HG02885 (cell line): ENCODE measurements at regions not wholly inside any gene's neighbourhood (a gene's known extent, or its start where the extent isn't known, plus 50 kb on each side); places are given as distances from the start of the nearest gene placed in this dataset.

Experiments used
- ATAC-seq: cut with Tn5 transposase; IDR thresholded peaks from one replicate; pipeline ENCODE4 v1.9.1; 2021; ENCODE audit warnings: mild to moderate bottlenecking; ENCODE audit not compliant: unreplicated experiment, poor library complexity

- ATAC-seq = no peak
These were observed 166.6 kb downstream of the SPRY1 start for GRCh38 chr4:123562994-123563750.

DNA sequence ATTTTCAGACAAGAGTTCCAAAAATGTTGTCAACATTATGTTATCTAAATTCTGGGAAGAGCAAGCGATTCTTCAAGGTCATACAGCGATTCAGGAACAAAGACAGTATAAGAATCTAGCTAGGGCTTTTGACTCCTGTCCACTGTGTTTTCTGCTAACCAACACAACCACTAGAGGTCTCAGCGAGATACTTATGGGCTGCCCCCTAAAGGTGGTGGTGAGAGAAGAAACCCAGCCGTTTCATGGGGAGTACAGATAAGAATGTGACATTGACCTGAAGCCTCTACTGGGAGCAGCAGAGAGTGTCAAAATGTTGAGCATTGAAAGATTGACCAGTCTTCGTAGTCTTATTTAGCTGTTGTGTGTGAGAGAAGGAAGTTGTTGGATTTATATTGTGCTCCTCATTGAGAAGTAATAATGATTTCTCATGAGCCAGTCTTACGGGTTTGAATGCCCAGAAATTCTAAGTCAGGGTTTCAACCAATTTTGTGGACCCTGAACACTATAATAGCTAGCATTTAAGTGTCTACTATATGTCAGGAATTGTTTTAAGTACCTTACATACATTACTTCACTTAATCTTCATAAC is 168.3 kb downstream of the SPRY1 start:
- peak; percentile 100 for ATAC-seq

DNA sequence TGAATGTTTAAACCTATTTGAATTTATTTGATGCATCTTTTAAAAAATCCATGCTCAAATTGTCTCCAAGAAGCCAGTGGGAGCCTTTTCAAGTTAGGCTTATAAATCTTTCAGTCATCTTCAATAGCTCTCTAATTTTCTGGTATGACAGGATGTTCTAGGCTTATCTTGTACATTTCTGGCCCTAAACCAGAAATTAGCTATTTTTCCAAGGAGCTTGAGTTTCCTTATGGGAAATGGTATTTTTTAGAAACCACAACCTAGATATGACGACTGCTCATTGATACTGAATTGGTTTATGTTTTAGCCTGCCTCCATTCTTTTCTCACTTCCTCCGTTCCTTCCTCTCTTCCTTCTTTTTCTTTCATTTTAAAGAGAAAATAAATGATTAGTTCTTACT is 172.3 kb downstream of the SPRY1 start:
- ATAC-seq = no peak

- no peak for ATAC-seq
These were observed 172.9 kb downstream of the SPRY1 start for GRCh38 chr4:123569541-123569940.

GRCh38 chr4:123573866-123574508 is 177.4 kb downstream of the SPRY1 start:
- ATAC-seq = no peak

DNA sequence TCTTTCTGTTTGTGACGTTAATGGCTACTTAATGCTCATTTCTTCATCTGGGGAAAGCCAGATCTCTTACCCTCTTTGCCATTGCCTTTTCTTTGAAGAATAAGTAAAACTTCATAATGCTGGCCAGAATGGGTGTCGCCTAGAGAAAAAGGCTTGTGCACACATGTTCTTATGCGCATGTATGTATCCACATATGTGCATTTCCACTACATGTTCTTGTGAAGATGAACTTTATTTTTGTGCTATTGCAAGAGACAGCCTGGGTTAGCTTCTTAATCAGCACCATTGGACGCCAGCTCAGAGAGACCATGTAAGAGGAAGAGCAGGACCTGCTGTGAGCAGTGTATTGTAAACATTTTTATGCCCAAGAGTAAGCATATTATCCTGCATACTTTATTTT is 178.7 kb downstream of the SPRY1 start:
- no peak for ATAC-seq

- ATAC-seq = no peak
These were observed 180.8 kb downstream of the SPRY1 start for GRCh38 chr4:123577225-123577906.

- ATAC-seq = no peak
These were observed 181.9 kb downstream of the SPRY1 start for GRCh38 chr4:123578276-123579029.

DNA sequence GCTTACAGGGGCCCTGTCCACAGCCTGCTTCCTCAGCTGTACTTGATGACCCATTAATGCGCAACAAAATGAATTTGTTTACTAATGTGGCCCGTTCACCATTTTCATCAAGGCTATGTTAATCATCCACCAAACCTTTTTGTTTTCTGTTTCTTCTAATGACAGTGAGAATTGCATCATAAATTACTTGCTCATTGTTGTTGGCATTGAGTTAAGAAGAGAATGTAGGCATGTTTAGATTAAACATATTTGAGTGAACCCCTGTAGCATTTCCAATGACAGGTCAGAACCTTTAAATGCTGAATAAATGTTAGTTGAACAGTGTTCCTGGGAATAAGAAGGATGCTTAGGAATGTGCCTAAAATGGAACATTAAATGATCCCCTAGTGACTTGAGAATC is 183.4 kb downstream of the SPRY1 start:
- ATAC-seq = no peak

DNA sequence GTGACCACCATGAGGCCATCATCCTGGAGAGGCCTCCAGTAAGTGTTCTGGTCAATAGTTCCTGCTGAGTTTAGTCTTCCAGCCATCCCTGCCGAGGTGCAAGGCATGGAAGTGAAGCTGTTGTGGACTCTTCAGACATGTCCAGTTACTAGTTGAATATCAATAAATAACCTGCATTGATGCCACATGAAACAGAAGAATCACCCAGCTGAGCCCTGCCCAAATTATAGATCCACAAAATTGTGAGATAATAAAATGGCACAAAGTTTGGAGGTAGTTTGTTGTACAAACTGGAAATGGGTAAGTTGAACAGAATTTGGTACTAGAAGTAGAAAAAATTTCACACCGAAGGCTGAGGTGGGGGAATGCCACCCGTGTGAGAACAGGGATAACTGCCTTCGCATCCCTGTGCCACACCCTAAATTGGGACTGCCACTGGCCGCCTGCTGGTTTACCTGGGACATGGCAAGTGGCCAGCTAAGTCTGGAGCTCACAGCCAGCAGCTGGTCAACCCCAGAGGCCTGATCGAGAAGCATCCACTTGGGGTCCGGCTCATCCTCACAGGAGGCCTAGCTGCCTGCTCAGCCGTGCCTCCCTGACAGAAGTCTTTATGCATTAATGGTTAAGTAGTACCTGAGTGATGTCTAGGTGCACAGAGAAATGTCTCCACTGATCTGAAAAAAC is 184.5 kb downstream of the SPRY1 start:
- ATAC-seq = no peak

DNA sequence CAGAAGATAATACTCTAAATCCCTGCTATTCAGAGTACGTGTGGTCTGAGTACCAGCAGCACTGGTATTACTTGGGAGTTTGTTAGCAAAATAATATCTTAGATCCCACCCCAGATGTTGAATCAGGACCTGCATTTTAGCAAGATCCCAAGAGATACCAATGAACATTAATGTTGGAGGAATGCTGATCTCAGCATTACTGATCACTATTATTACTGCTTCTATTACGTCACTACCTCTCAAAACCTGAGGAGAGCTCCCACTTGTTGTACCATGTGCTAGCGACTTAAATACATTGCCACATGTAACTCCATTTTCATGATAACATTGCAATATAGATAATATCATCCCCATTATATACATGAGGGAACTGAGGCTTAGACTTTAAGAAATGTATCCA is 185.2 kb downstream of the SPRY1 start:
- no peak for ATAC-seq

DNA sequence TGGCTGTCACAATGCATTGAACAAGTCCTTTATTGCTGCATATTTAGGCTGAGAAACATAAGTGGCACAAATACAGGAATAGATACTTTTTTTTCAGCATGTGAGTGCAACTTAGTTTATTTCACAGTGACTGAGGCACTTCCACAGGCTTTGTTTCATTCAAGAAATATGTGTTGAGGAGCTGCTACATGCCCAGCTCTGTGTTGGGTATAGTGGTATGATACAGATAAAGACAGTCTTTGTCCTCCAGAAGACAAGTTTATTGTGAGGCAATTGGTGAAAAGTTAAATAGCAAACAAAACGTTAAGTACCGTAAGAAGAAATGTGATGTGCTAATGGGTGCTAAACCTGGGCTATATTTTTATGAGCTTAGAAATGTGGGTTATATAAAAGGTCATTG is 186.4 kb downstream of the SPRY1 start:
- ATAC-seq = no peak

DNA sequence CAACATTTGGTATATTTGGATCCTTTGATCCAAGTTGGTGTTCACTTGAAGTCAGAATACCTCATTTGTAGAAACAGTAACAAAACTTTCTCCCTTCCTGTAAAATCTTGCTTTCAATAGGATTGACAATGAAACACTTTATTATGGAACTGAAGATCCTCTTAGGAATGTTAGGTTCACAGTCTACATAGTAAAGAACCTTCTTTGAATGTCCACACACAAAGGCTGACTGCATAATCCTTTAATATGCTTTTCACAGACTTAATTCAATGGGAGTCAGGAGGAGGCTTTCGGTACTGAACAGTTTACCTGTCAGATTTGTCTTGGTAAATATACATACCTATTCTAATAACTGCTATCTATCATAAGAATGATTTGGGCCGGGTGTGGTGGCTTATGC is 188.5 kb downstream of the SPRY1 start:
- no peak for ATAC-seq

- ATAC-seq = no peak
These were observed 191.4 kb downstream of the SPRY1 start for GRCh38 chr4:123587983-123588494.

DNA sequence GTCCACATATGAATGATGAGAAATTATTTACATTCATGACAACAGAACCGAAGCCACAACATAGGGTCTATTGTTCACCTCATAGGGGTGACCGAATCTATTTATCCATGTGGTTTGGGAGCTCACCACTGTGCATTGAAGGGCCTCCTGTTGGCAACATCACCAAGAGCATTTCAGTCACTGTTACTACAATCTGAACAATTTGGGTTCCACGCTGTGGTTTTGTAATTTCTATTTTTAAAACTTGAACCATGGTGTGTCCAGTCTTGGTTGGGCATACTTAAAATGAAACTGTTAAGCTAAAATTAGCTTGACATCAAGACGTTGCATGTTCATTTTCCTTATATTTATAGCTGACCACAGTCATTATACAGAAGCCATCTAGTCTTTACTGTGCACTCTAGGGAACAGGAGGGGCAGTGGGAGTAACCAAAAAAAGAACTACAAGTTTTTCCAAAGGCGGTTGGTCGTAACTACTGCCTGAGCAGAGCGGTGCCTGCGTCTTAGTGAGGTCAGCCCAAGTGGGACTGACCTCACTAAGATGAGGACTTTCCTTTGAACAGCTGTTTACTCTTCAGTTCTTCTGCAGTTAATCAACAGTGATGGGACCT is 192.1 kb downstream of the SPRY1 start:
- peak; percentile 74 for ATAC-seq

- no peak for ATAC-seq
These were observed 192.7 kb downstream of the SPRY1 start for GRCh38 chr4:123589301-123589700.

DNA sequence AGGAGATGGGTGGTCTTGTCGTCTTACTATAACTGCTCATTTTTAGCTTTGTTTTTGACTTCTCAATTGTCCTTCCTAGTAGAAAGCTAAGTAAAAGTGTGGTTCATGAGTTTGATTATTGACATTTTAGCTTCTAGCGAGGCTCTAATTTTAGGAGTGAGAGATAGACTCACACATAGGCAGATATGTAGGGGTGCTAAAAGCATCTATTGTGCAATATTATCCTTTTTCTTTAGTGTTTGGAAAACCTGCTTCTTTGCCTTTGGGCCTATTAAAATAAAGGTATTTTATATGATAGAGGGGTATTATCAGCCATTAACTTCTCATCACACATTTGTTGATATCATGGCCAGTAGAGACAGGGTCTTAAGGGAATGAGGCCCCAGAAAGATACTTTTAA is 195.3 kb downstream of the SPRY1 start:
- no peak for ATAC-seq

DNA sequence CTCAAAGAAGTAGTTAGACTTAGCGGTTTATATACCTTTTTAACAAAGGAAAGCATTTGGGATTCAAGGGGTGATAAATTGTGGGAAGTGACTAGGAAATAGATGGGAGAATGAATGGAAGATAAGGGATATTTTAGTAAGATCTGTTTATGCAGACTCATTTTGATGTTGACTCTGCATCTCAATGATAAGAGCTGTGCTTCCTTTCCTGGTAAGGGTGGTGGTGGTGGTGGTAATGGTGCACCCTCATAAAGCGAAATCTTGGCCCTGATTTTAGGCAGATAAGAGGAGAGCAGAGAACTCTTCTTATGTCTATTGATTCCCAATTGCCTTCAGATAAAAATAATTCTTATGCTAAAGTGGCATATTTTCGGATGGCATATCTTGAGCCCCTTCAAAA is 197.1 kb downstream of the SPRY1 start:
- no peak for ATAC-seq

- ATAC-seq = no peak
These were observed 200.2 kb downstream of the SPRY1 start for GRCh38 chr4:123596805-123597204.
